ENCODE measurements at regions not wholly inside any gene's neighbourhood (a gene's known extent, or its start where the extent isn't known, plus 50 kb on each side); places are given as distances from the start of the nearest gene placed in this dataset.

- TF ChIP-seq CTCF (conservative IDR thresholded peaks at IDR 0.05; ENCODE audit: low read depth in 2 of 2) (no peak), EZH2phosphoT487 (IDR thresholded peaks at IDR 0.05; ENCODE audit: unreplicated experiment) (no peak), EZH2 (IDR thresholded peaks at IDR 0.05; ENCODE audit: low read depth, unreplicated experiment) (no peak)
Measured at GRCh38 chr11:86888164-86889000, 66.8 kb downstream of the FZD4 start.

Measured in GM23338 (cell line).